IMR-90 (cell line): ENCODE measurements at regions not wholly inside any gene's neighbourhood (a gene's known extent, or its start where the extent isn't known, plus 50 kb on each side); places are given as distances from the start of the nearest gene placed in this dataset.
"Not testable (repeated sequence)": the region's sequence is repeated elsewhere in the genome, so short reads cannot be mapped to it uniquely, and the experiment has no call there.

Experiments
- ATAC-seq: fragments of 200-7000 bp; cut with Tn5 transposase; 2 replicates; pipeline ENCODE4 v1.9.1; 2020; ENCODE audit warnings: low read depth, mild to moderate bottlenecking, moderate library complexity
- BruUV-seq: library from RNA; stranded (reverse); fragments of 400-500 nt; replicated peaks from 2 replicates; lab custom pipeline; 2021; lab: Mats Ljungman, UMichigan
- CTCF ChIA-PET: fragments of 300-600 bp; formaldehyde crosslinking; extraction: SDS; loops from one replicate; lab custom pipeline; 2021; ENCODE audit warnings: antibody characterized with exemption; lab: Yijun Ruan, JAX
- POLR2A ChIA-PET: fragments of 300-600 bp; sonication (Branson Sonifier 250); formaldehyde crosslinking; loops from one replicate; lab custom pipeline; 2022; ENCODE audit warnings: antibody characterized with exemption; ENCODE audit not compliant: unreplicated experiment; lab: Charles Lee
- DNase-seq: peaks from one replicate; pipeline ENCODE4 v3.0.0; 2013
- H2AFZ ChIP-seq: replicated peaks from 2 replicates; pipeline ENCODE3; 2013; ENCODE audit warnings: low read length, mild to moderate bottlenecking; ENCODE audit not compliant: poor library complexity
- H2AK5ac ChIP-seq: 2 replicates; pipeline ENCODE4 v1.6.1; 2013; ENCODE audit warnings: low read depth, low read length, inconsistent platforms
- H2AK9ac ChIP-seq: replicated peaks from 2 replicates; pipeline ENCODE3; 2013; ENCODE audit warnings: mild to moderate bottlenecking, low read depth, low read length, moderate library complexity; ENCODE audit not compliant: poor library complexity
- H2BK120ac ChIP-seq: 2 replicates; pipeline ENCODE4 v1.6.1; 2013; ENCODE audit warnings: low read depth, low read length, inconsistent platforms
- H2BK15ac ChIP-seq: 3 replicates; pipeline ENCODE4 v1.6.1; 2013; ENCODE audit warnings: low read depth, low read length, inconsistent platforms
- H2BK20ac ChIP-seq: 2 replicates; pipeline ENCODE4 v1.6.1; 2013; ENCODE audit warnings: low read depth, mild to moderate bottlenecking, inconsistent platforms, low read length, moderate library complexity
- H2BK5ac ChIP-seq: 2 replicates; pipeline ENCODE4 v1.6.1; 2013; ENCODE audit warnings: mild to moderate bottlenecking, low read depth, low read length, inconsistent platforms; ENCODE audit not compliant: poor library complexity, severe bottlenecking
- H3K14ac ChIP-seq: replicated peaks from 2 replicates; pipeline ENCODE4 v1.6.1; 2013; ENCODE audit warnings: low read depth, low read length, inconsistent platforms
- H3K18ac ChIP-seq: 2 replicates; pipeline ENCODE4 v1.6.1; 2013; ENCODE audit warnings: low read depth, low read length, control low read depth
- H3K23ac ChIP-seq: 2 replicates; pipeline ENCODE4 v1.6.1; 2013; ENCODE audit warnings: low read depth, low read length, inconsistent platforms
- H3K27ac ChIP-seq: 2 replicates; pipeline ENCODE4 v1.5.1; 2013; ENCODE audit warnings: mild to moderate bottlenecking, control low read depth, low read length; ENCODE audit not compliant: insufficient read depth
- H3K27me3 ChIP-seq: 2 replicates; pipeline ENCODE4 v1.6.1; 2013; ENCODE audit warnings: low read length; ENCODE audit not compliant: control insufficient read depth, insufficient read depth
- H3K36me3 ChIP-seq: 2 replicates; pipeline ENCODE4 v1.6.1; 2013; ENCODE audit warnings: low read length, mixed read lengths; ENCODE audit not compliant: control insufficient read depth, insufficient read depth
- H3K4ac ChIP-seq: 2 replicates; pipeline ENCODE4 v1.6.1; 2013; ENCODE audit warnings: low read depth, low read length, inconsistent platforms
- H3K4me1 ChIP-seq: 2 replicates; pipeline ENCODE4 v1.6.1; 2013; ENCODE audit warnings: low read length, mixed read lengths; ENCODE audit not compliant: control insufficient read depth, insufficient read depth
- H3K4me2 ChIP-seq: 2 replicates; pipeline ENCODE4 v1.6.1; 2013; ENCODE audit warnings: low read depth, mild to moderate bottlenecking, control low read depth, low read length, moderate library complexity
- H3K4me3 ChIP-seq: 2 replicates; pipeline ENCODE4 v1.5.1; 2013; ENCODE audit warnings: low read depth, mild to moderate bottlenecking, control low read depth, low read length, moderate library complexity; ENCODE audit not compliant: insufficient read depth
- H3K56ac ChIP-seq: 2 replicates; pipeline ENCODE4 v1.6.1; 2013; ENCODE audit warnings: low read length, inconsistent platforms; ENCODE audit not compliant: insufficient read depth; ENCODE audit errors: extremely low read depth
- H3K79me1 ChIP-seq, 2 experiments: 2 replicates each; pipeline ENCODE4 v1.6.1; 2013; ENCODE audit warnings: low read length in 2 of 2, inconsistent platforms in 1 of 2, low read depth in 1 of 2
- H3K9ac ChIP-seq: 2 replicates; pipeline ENCODE4 v1.6.1; 2013; ENCODE audit warnings: low read depth, low read length, control low read depth
- H3K9me1 ChIP-seq: 2 replicates; pipeline ENCODE4 v1.6.1; 2013; ENCODE audit warnings: low read length, inconsistent platforms; ENCODE audit not compliant: insufficient read depth
- H3K9me3 ChIP-seq: 2 replicates; pipeline ENCODE4 v1.6.1; 2013; ENCODE audit warnings: low read length; ENCODE audit not compliant: control insufficient read depth, insufficient read depth
- H4K20me1 ChIP-seq: 2 replicates; pipeline ENCODE4 v1.6.1; 2013; ENCODE audit warnings: low read length, inconsistent platforms; ENCODE audit not compliant: insufficient read depth
- H4K5ac ChIP-seq: 2 replicates; pipeline ENCODE4 v1.6.1; 2013; ENCODE audit warnings: mild to moderate bottlenecking, low read depth, low read length, control low read depth
- H4K8ac ChIP-seq, 2 experiments: 2 replicates each; pipeline ENCODE4 v1.6.1; 2013; ENCODE audit warnings: low read depth in 2 of 2, low read length in 2 of 2, control low read depth in 1 of 2, inconsistent platforms in 1 of 2
- H4K91ac ChIP-seq: 2 replicates; pipeline ENCODE4 v1.6.1; 2013; ENCODE audit warnings: low read depth, low read length, inconsistent platforms; ENCODE audit not compliant: insufficient read depth
- WGBS, 2 experiments: methylation state at CpG; one replicate each; pipeline versions ENCODE4 v1.1.5 to v1.1.7; 2013; ENCODE audit warnings: missing lambda C conversion rate in 2 of 2; ENCODE audit not compliant: insufficient read length in 1 of 2; ENCODE audit errors: extremely low coverage in 2 of 2; 5-methylcytosine and 5-hydroxymethylcytosine counted together
- dilution Hi-C: fragments of 300-500 bp; cut with HindIII; formaldehyde crosslinking; loops from one replicate; pipeline ENCODE4 v1.14.3; 2018; ENCODE audit warnings: low sequenced_read_pairs; ENCODE audit not compliant: unreplicated experiment
- in situ Hi-C: fragments of 300-500 bp; cut with MboI; formaldehyde crosslinking; loops from 3 replicates; pipeline ENCODE4 v1.14.3; 2019; ENCODE audit warnings: low sequenced_read_pairs, inconsistent platforms, mixed read lengths
- intact Hi-C: fragments of 100-400 bp; cut with micrococcal nuclease; formaldehyde crosslinking; loops from 2 replicates; pipeline ENCODE4 v1.10.0; 2022

DNA sequence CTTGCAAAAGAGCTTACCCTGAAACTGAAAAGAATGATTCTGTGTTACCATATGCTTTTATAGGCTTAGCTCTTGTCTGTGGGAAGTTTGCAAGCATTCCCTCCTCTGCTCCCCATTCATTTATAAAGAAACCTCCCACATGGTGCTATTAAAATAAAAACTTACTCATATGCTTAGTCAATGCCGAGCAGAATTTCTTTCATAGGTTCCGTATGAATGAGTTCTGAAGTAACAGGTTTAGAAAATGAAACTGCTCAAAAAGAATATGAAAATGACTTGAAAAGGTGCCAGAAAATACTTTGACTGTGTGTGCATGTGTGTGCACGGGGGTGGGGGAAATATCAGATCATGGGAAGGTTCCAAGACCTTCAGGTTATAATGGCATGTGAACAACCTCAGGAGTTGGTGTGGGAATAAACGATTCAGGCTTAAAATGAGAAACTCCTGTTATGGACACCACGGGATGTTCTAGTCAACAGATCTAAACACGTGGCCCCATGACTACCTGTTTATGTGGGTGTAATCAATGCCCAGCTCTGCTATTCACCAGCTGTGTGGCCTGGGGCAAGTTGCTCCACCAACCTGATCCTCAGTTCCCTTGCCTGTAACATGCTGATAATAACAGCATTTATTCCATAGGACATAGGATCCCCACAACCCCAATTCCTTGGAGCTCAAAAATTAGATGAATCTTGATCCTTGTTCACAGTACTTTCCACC is 293.7 kb upstream of the PLGLB1 start:
- peak overlapping the region; percentile 33; the same call in 1 of the 2 replicates for H2AK5ac ChIP-seq
- H3K4me3 ChIP-seq, H2BK120ac ChIP-seq, CTCF ChIA-PET, H2BK20ac ChIP-seq, H4K20me1 ChIP-seq, H3K56ac ChIP-seq, H3K9ac ChIP-seq, H3K23ac ChIP-seq, H2BK15ac ChIP-seq, H3K18ac ChIP-seq, H3K4me1 ChIP-seq, H4K8ac ChIP-seq, H3K79me1 ChIP-seq, H3K4ac ChIP-seq, H3K9me1 ChIP-seq, in situ Hi-C loops, H3K4me2 ChIP-seq, H2AFZ ChIP-seq, H2AK9ac ChIP-seq, H3K27ac ChIP-seq, H4K5ac ChIP-seq, H3K27me3 ChIP-seq, H4K91ac ChIP-seq, H3K14ac ChIP-seq, intact Hi-C loops, DNase-seq, H2BK5ac ChIP-seq, H3K9me3 ChIP-seq, BruUV-seq, dilution Hi-C loops, H3K36me3 ChIP-seq, POLR2A ChIA-PET: not testable (repeated sequence)
- ATAC-seq, result peak; percentile 27
- no CpG with 5 or more reads among the region's 6 CpGs for WGBS, 2 experiments

GRCh38 chr2:87317193-87317592 is 295.5 kb upstream of the PLGLB1 start:
- H3K4me3 ChIP-seq, H3K4me2 ChIP-seq, H4K5ac ChIP-seq, ATAC-seq, H2AFZ ChIP-seq, H3K36me3 ChIP-seq, H3K4me1 ChIP-seq, H3K56ac ChIP-seq, CTCF ChIA-PET, H3K23ac ChIP-seq, H3K9me1 ChIP-seq, in situ Hi-C loops, H3K9me3 ChIP-seq, H3K18ac ChIP-seq, H3K9ac ChIP-seq, POLR2A ChIA-PET, intact Hi-C loops, H3K27me3 ChIP-seq, H3K79me1 ChIP-seq, H4K91ac ChIP-seq, H3K14ac ChIP-seq, H2AK9ac ChIP-seq, dilution Hi-C loops, H4K20me1 ChIP-seq, BruUV-seq: not testable (repeated sequence)
- peak overlapping the region; percentile 74; the same call in 1 of the 2 replicates for H2BK120ac ChIP-seq
- H2BK15ac ChIP-seq, result peak overlapping the region; percentile 84; the same call in 1 of the 3 replicates
- H4K8ac ChIP-seq, result peak overlapping the region; percentile 55 to 57; a peak in 1 of 4 replicates
- WGBS, 2 experiments, result no CpG with 5 or more reads among the region's 1 CpG
- 0 out of 2 replicates have a peak overlapping the region, but pooled peaks have one; percentile 50 for H2AK5ac ChIP-seq
- peak overlapping the region; percentile 50; the same call in 1 of the 2 replicates for H3K4ac ChIP-seq
- peak overlapping the region; percentile 35; the same call in 1 of the 2 replicates for H2BK20ac ChIP-seq
- 0 out of 2 replicates have a peak overlapping the region, but pooled peaks have one; percentile 18 for H3K27ac ChIP-seq
- peak overlapping the region; percentile 58 for H2BK5ac ChIP-seq
- peak; percentile 3 for DNase-seq
